ENCODE measurements at regions not wholly inside any gene's neighbourhood (a gene's known extent, or its start where the extent isn't known, plus 50 kb on each side); places are given as distances from the start of the nearest gene placed in this dataset.
"Not testable (repeated sequence)": the region's sequence is repeated elsewhere in the genome, so short reads cannot be mapped to it uniquely, and the experiment has no call there.

DNA sequence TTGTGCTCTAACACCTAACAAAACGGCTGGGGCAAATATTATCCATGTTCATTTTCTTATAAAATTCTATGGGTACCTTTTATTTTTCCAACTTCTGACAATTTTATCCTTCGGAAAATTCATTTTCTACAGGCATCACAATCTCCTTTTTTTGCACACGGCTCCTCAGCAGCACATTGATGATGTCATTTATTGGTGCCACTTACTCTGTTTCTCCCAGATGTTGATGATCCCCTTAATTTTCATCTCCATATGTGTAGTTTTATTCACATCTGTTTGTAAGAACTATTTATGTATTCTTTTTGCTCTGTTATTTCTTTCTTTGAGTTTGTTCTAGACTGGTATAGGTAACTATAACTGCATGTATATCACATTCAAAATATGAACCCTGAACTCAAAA lies 1660.8 kb upstream of the DDX18 start:
- intact Hi-C loops (cut with micrococcal nuclease) = no loop called here
- no peaks in the 10 kb centered on the region for H3K27me3 Mint-ChIP-seq
- no peaks in the 10 kb centered on the region for H3K4me1 Mint-ChIP-seq (ENCODE audit: low read depth)
- H3K9me3 Mint-ChIP-seq = peaks cover 62% of the 10 kb centered on the region
- H3K27ac Mint-ChIP-seq = no peak overlapping the region
- H3K4me3 Mint-ChIP-seq = no peak overlapping the region
- no peaks in the 10 kb centered on the region for H3K36me3 Mint-ChIP-seq (ENCODE audit: low read depth)

DNA sequence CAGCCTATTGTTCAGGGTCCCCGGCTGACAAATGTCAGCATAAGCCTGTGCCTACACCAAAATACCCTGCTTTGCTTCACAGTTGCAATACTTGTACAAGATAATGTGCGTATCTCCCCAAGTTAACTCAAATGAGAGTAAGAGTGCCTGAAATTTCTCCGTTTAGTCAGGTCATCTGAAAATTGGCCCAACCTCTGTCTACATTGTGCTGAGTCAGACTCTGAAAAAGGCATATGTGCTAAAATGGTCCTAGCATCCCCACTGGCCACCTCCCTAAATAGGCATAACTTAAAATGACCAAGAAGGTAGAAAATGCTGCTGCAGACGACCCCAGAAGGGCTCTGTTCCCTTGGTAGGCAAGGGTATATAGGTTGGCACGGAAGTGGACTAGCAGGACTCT lies 1653.8 kb upstream of the DDX18 start:
- no peak overlapping the region for H3K27ac Mint-ChIP-seq
- no peak overlapping the region for H3K4me3 Mint-ChIP-seq
- peaks cover 77% of the 10 kb centered on the region for H3K9me3 Mint-ChIP-seq
- H3K27me3 Mint-ChIP-seq = no peaks in the 10 kb centered on the region
- no peaks in the 10 kb centered on the region for H3K4me1 Mint-ChIP-seq (ENCODE audit: low read depth)
- H3K36me3 Mint-ChIP-seq (ENCODE audit: low read depth) = no peaks in the 10 kb centered on the region
- intact Hi-C loops (cut with micrococcal nuclease) = no loop called here

DNA sequence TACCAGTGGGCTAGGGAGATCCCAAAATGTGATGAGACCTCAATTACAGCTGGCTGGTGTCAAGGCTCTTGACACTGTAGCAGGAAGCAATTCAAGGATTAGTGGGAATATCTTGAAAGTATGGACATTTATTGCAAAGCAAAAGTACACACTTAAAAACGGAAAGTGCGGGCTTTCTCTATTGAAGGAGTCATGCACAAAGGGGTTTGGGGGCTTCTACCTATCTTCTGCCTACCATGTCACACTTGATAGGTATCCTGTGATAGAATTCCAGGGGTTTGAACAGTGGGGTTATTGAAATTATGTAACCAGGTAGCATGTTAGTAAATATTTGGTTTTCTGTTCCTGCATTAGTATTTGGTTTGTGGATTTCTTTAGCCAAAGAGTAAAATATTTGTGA lies 1652.1 kb upstream of the DDX18 start:
- no peak overlapping the region for H3K27ac Mint-ChIP-seq
- H3K4me1 Mint-ChIP-seq (ENCODE audit: low read depth) = no peaks in the 10 kb centered on the region
- H3K9me3 Mint-ChIP-seq = peaks cover 63% of the 10 kb centered on the region
- H3K36me3 Mint-ChIP-seq (ENCODE audit: low read depth) = no peaks in the 10 kb centered on the region
- intact Hi-C loops (cut with micrococcal nuclease) = no loop called here
- H3K4me3 Mint-ChIP-seq = no peak overlapping the region
- no peaks in the 10 kb centered on the region for H3K27me3 Mint-ChIP-seq

DNA sequence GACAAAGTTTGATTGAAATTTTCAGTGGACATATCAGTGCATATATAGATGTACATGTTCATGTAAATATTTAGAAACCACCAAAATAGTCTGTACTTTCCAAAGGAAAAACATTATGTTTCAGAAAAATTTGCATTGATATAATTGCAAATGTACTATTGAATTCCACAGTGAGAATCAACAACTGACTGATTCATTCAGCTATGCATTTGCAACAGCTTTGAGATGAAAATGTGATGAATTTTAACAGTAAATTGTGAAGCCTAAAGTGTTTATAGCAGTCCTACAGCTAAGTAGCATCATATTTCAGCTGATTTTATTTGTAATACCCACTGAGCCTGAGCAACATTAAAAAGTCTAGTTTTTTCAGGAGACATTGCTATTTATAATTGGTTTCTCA lies 1647.4 kb upstream of the DDX18 start:
- Mint-ChIP-seq H3K4me3 (no peak overlapping the region), H3K27ac (no peak overlapping the region), H3K9me3 (peaks cover 53% of the 10 kb centered on the region), H3K36me3 (ENCODE audit: low read depth) (no peaks in the 10 kb centered on the region), H3K27me3 (no peaks in the 10 kb centered on the region), H3K4me1 (ENCODE audit: low read depth) (no peaks in the 10 kb centered on the region)
- intact Hi-C loops (cut with micrococcal nuclease) = no loop called here

DNA sequence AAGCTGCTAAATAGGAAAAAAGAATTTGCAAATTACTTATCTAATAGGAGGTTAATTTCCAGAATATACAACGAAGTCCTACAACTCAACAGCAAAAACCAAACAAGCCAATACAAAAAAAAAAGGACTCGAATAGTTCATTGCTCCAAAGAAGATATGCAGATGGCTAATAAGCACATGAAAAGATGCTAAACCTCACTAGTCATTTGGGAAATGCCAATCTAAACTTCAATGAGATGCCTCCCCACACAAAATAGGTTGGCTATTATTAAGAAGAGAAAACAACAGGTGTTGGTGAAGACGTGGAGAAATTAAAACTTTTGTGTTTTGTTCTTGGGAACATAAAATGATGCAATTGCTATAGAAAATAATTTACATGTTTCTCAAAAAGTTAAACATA lies 1634.4 kb upstream of the DDX18 start:
- no peaks in the 10 kb centered on the region for H3K27me3 Mint-ChIP-seq
- no peak overlapping the region for H3K27ac Mint-ChIP-seq
- no peaks in the 10 kb centered on the region for H3K36me3 Mint-ChIP-seq (ENCODE audit: low read depth)
- no peak overlapping the region for H3K4me3 Mint-ChIP-seq
- no peaks in the 10 kb centered on the region for H3K4me1 Mint-ChIP-seq (ENCODE audit: low read depth)
- intact Hi-C loops (cut with micrococcal nuclease) = no loop called here
- H3K9me3 Mint-ChIP-seq = peaks cover 16% of the 10 kb centered on the region

DNA sequence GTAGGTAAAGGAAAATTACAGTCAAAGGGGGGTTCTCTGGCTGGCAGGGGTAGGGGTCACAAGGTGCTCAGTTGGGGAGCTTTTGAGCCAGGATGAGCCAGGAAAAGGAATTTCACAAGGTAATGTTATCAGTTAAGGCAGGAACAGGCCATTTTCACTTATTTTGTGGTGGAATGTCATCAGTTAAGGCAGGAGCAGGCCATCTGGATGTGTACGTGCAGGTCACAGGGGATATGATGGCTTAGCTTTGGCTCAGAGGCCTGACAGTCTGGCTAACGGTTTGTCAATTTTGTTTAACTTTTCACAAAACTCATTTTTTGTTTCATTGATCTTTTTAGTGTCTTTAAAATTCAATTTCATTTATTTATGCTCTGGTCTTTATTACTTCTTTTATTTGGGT lies 1623.8 kb upstream of the DDX18 start:
- H3K4me3 Mint-ChIP-seq; intact Hi-C loops (cut with micrococcal nuclease); H3K4me1 Mint-ChIP-seq (ENCODE audit: low read depth); H3K27me3 Mint-ChIP-seq; H3K27ac Mint-ChIP-seq; H3K36me3 Mint-ChIP-seq (ENCODE audit: low read depth): not testable (repeated sequence)
- H3K9me3 Mint-ChIP-seq = peaks cover 55% of the 10 kb centered on the region

DNA sequence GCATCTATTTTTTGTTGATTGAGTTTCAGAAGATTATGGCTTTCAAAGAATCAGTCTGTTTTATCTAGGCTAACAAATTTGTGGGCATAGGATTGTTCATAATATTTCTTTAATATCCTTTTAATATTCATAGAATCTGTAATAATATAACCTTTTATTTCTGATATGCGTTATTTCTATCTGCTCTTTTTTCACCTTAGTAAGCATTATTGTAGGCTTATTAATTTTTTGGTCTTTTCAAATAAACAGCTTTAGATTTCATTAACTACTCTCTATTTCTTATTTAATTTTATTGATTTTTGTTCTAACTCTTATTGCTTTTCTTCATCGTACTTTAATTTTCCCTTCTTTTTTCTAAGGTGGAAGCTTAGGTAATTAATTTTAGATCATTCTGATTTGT lies 1614.4 kb upstream of the DDX18 start:
- Mint-ChIP-seq H3K27me3 (no peaks in the 10 kb centered on the region), H3K4me1 (ENCODE audit: low read depth) (no peaks in the 10 kb centered on the region), H3K36me3 (ENCODE audit: low read depth) (no peaks in the 10 kb centered on the region), H3K4me3 (no peak overlapping the region), H3K27ac (no peak overlapping the region), H3K9me3 (peaks cover 38% of the 10 kb centered on the region)
- intact Hi-C loops (cut with micrococcal nuclease) = no loop called here

DNA sequence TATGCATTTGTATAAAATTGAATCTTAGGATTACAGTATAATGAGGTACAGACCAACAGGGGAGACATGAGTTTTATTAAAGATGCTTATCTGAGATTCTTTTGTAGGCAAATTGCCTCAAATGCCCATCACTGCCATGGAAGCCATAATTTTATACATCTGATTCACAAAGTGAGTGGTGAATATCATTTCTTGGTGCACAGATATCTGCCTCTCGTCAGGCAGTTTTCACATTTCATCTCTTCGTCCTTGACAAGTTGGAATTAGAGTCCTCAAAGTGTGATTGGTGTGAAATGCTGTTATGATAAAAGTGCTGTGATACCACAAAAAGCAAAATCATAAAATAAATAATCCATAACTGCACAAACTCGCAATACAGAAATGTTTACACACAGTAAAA lies 1602.8 kb upstream of the DDX18 start:
- no peak overlapping the region for H3K27ac Mint-ChIP-seq
- intact Hi-C loops (cut with micrococcal nuclease) = no loop called here
- no peaks in the 10 kb centered on the region for H3K27me3 Mint-ChIP-seq
- peaks cover 5% of the 10 kb centered on the region for H3K9me3 Mint-ChIP-seq
- no peak overlapping the region for H3K4me3 Mint-ChIP-seq
- no peaks in the 10 kb centered on the region for H3K4me1 Mint-ChIP-seq (ENCODE audit: low read depth)
- no peaks in the 10 kb centered on the region for H3K36me3 Mint-ChIP-seq (ENCODE audit: low read depth)

DNA sequence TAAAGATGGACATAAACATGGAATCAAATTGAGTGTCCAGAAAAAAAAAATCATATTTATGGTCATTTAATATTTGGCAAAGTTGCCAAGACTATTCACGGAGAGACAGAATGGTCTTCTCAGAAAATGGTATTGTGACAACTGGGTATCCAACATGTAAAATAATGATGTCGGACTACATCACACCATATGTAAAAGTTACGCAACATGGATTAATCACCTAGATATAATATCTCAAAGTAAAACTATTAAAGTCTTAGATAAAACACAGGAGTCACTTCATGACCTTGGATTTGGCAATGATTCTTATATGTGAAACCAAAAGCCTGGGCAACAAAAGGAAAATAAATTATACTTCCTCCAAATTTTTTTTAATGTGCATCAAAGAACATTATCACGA lies 1591.7 kb upstream of the DDX18 start:
- Mint-ChIP-seq H3K27me3 (no peaks in the 10 kb centered on the region), H3K4me3 (no peak overlapping the region), H3K4me1 (ENCODE audit: low read depth) (no peaks in the 10 kb centered on the region), H3K27ac (no peak overlapping the region), H3K36me3 (ENCODE audit: low read depth) (no peaks in the 10 kb centered on the region), H3K9me3 (peaks cover 31% of the 10 kb centered on the region)
- intact Hi-C loops (cut with micrococcal nuclease) = no loop called here

DNA sequence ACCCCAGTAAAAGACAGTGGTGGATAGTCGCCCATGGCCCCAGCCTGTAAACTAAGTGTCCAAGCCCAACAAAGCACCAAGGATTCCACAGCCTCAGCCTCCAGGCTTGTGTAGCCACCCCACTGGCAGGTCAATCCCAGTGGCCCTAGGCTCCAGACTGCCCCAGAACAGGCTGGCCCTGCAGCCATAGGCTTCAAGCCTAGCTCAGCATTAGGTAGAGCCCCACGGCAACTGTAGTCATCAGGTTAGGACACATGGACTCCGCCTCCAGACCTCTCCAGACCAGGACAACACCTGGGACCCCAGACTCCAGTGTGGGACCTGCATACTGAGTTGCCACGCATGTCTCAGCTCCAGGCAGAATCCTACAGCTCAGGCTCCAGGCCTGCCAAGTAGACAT lies 1590.6 kb upstream of the DDX18 start:
- no peak overlapping the region for H3K4me3 Mint-ChIP-seq
- H3K27me3 Mint-ChIP-seq = no peaks in the 10 kb centered on the region
- H3K36me3 Mint-ChIP-seq (ENCODE audit: low read depth) = no peaks in the 10 kb centered on the region
- no peaks in the 10 kb centered on the region for H3K4me1 Mint-ChIP-seq (ENCODE audit: low read depth)
- H3K9me3 Mint-ChIP-seq = peaks cover 41% of the 10 kb centered on the region
- H3K27ac Mint-ChIP-seq = no peak overlapping the region
- intact Hi-C loops (cut with micrococcal nuclease) = no loop called here

DNA sequence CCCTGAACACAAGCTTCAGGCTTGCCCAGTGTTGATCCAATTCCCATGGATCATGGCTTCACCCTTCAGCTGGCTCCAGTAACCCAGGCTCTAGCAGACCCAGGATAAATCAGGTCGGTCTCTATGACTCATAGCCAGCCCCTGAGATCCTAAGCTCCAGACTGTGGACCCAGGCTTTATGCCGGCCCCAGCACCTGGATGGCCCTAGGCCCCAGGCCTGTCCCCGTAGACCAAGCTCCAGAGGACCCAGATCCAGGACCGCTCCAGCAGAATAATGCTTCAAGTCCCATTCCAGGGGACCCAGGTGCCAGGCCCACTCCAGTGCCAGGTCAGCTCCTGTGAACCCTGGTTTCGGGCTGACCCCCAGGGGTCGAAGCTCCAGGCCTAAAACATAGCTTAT lies 1589.9 kb upstream of the DDX18 start:
- intact Hi-C loops (cut with micrococcal nuclease) = no loop called here
- Mint-ChIP-seq H3K36me3 (ENCODE audit: low read depth) (no peaks in the 10 kb centered on the region), H3K27me3 (no peaks in the 10 kb centered on the region), H3K9me3 (peaks cover 44% of the 10 kb centered on the region), H3K4me1 (ENCODE audit: low read depth) (no peaks in the 10 kb centered on the region), H3K27ac (no peak overlapping the region), H3K4me3 (no peak overlapping the region)

DNA sequence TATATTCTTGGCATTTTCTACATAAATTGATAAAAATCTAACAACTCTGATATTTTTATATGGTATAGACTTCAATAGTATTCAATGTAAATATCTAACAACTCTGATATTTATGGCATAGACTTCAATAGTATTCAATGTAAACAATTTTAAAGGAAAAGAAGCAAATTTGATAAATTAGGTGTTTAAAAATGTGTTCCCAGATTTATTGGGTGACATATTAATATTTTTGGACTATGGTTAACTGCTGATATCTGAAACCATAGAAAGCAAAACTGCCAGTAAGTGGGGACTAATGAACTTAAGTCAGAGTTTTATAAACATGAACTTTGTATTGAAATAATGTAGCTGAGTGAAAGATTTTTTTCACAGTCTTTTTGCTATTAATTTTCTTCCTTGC lies 1576.0 kb upstream of the DDX18 start:
- Mint-ChIP-seq H3K27me3 (no peaks in the 10 kb centered on the region), H3K9me3 (peaks cover 28% of the 10 kb centered on the region), H3K4me1 (ENCODE audit: low read depth) (no peaks in the 10 kb centered on the region), H3K4me3 (no peak overlapping the region), H3K36me3 (ENCODE audit: low read depth) (no peaks in the 10 kb centered on the region), H3K27ac (no peak overlapping the region)
- intact Hi-C loops (cut with micrococcal nuclease) = no loop called here

DNA sequence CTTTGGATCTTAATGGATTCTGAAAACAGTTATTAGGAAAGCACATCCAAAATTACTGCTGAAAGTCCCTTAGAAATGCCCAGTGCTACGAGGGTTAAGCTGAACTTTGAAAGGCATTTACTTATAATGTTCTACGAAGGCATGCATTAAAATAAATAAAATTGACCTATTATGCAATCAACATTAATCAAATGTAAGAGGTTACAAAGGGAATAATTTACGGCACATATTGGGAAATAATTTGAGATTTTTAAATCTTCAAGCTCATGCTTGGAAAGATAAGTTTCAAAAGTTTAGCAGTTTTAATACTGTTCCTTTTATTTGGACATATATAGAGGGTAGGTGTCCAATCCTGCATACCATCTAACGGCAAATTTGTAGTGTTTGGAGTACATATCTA lies 1564.1 kb upstream of the DDX18 start:
- intact Hi-C loops (cut with micrococcal nuclease) = no loop called here
- Mint-ChIP-seq H3K27me3 (no peaks in the 10 kb centered on the region), H3K4me3 (no peak overlapping the region), H3K9me3 (peaks cover 38% of the 10 kb centered on the region), H3K27ac (no peak overlapping the region), H3K36me3 (ENCODE audit: low read depth) (no peaks in the 10 kb centered on the region), H3K4me1 (ENCODE audit: low read depth) (no peaks in the 10 kb centered on the region)

DNA sequence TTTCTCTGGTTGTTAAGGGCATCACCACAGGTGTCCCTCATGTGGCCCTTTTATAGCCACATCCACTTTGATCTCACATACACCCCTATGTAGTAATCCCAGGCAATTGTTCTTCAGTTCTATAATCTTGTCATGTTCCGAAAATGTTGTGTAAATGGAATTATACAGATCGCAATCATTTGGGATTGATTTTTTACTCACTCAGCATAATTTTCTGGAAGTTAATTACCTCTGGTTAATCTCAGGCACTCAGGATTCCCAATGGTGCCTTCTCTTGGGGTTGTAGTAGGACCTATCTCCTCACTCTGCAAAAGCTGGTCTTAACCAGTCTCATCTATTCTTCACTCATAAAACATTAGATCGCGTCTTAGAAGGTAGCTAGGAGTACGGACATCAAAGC lies 1549.6 kb upstream of the DDX18 start:
- Mint-ChIP-seq H3K27me3 (no peaks in the 10 kb centered on the region), H3K4me1 (ENCODE audit: low read depth) (no peaks in the 10 kb centered on the region), H3K4me3 (no peak overlapping the region), H3K36me3 (ENCODE audit: low read depth) (no peaks in the 10 kb centered on the region), H3K27ac (no peak overlapping the region), H3K9me3 (peaks cover 63% of the 10 kb centered on the region)
- intact Hi-C loops (cut with micrococcal nuclease) = no loop called here

DNA sequence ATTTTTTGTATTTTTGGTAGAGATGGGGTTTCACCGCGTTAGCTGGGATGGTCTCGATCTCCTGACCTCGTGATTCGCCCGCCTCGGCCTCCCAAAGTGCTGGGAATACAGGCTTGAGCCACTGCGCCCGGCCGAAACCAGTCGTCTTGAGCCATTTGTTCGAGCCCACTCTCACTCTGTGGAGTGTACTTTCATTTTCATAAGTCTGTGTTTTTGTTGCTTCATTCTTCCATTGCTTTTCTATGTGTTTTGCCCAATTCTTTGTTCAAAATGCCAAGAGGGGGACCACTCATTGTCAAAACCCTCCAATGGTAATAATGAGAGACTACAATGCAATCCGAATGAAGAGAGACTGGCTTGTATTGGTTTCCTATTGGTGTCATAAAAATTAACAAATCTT lies 1545.5 kb upstream of the DDX18 start:
- no peaks in the 10 kb centered on the region for H3K4me1 Mint-ChIP-seq (ENCODE audit: low read depth)
- intact Hi-C loops (cut with micrococcal nuclease) = no loop called here

DNA sequence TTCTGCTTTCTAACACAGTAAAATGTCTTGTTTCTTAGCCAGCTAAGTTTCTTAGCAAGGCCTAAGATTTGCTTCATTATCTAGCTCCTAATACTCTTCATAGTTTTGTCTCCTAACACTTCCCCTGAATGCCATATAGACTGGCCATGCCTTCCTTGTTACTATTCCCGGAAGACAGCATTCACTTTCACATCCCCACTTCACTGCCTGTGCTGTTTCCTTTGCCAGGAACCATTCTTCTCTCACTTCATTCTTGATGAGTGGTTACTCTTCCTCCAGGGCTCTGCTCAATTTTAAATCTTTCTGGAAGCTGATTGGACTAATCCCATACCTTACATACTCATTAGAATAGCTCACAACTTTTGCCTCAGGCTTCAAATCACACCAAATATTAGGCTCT lies 1510.2 kb upstream of the DDX18 start:
- Mint-ChIP-seq H3K4me1 (ENCODE audit: low read depth) (no peaks in the 10 kb centered on the region), H3K27me3 (no peaks in the 10 kb centered on the region), H3K4me3 (no peak overlapping the region), H3K27ac (no peak overlapping the region), H3K36me3 (ENCODE audit: low read depth) (no peaks in the 10 kb centered on the region), H3K9me3 (peaks cover 3% of the 10 kb centered on the region)
- intact Hi-C loops (cut with micrococcal nuclease) = no loop called here

More for the DNA sequence above, 1545.5 kb upstream of the DDX18 start:
- Mint-ChIP-seq H3K9me3 (peaks cover 36% of the 10 kb centered on the region), H3K4me3 (no peak overlapping the region), H3K36me3 (ENCODE audit: low read depth) (no peaks in the 10 kb centered on the region), H3K27ac (no peak overlapping the region), H3K27me3 (no peaks in the 10 kb centered on the region)

All from dendritic cell treated with granulocyte-macrophage colony-stimulating factor and Interleukin-4, amounts not matched to agents 40 ng/mL and 50 ng/mL, for 4 days (primary cell).